Body of pancreas (tissue), 4 donors: ENCODE measurements at regions not wholly inside any gene's neighbourhood (a gene's known extent, or its start where the extent isn't known, plus 50 kb on each side); places are given as distances from the start of the nearest gene placed in this dataset.

Source experiments
- CTCF ChIP-seq, 7 experiments: fragments of 450-650 bp in 4 of 7; fragments of 200-600 bp in 3 of 7; sonication (generic) in 3 of 7; IDR thresholded peaks; one replicate each; pipeline ENCODE4 v1.5.1; 2016 to 2019; ENCODE audit warnings: antibody characterized with exemption in 7 of 7
- POLR2A ChIP-seq, 3 donors: fragments of 450-650 bp; IDR thresholded peaks; one replicate each; pipeline ENCODE4 v1.6.1; 2016; ENCODE audit warnings: antibody characterized with exemption in 3 of 3, mild to moderate bottlenecking in 2 of 3

- no peak for TF ChIP-seq POLR2A (IDR thresholded peaks at IDR 0.05)
- TF ChIP-seq CTCF (IDR thresholded peaks at IDR 0.05): no peak
Measured at GRCh38 chrX:40147971-40148370, 50.2 kb upstream of the BCOR start.
